Activated CD4-positive, alpha-beta memory T cell treated with anti-CD3 and anti-CD28 coated beads for 36 hours (primary cell): ENCODE measurements at regions not wholly inside any gene's neighbourhood (a gene's known extent, or its start where the extent isn't known, plus 50 kb on each side); places are given as distances from the start of the nearest gene placed in this dataset.
A peak's percentile ranks its signal among the peaks of the same experiment; 100 is the strongest.
"Not testable (repeated sequence)": the region's sequence is repeated elsewhere in the genome, so short reads cannot be mapped to it uniquely, and the experiment has no call there.

ENCODE experiments used
- CTCF ChIA-PET: fragments of 350-600 bp; sonication (Branson Sonifier 250); formaldehyde crosslinking; loops from one replicate; lab custom pipeline; 2021; ENCODE audit warnings: antibody characterized with exemption, inconsistent platforms; lab: Charles Lee
- POLR2A ChIA-PET: fragments of 350-600 bp; sonication (Branson Sonifier 250); formaldehyde crosslinking; loops from one replicate; lab custom pipeline; 2021; ENCODE audit warnings: antibody characterized with exemption; lab: Charles Lee
- DNase-seq: peaks from one replicate; pipeline ENCODE4 v3.0.0-alpha.2; 2020
- H3K27ac Mint-ChIP-seq: one replicate; pipeline ENCODE4 v1.8.0; 2021; ENCODE audit warnings: mixed read lengths
- H3K27me3 Mint-ChIP-seq: one replicate; pipeline ENCODE4 v1.8.0; 2021; ENCODE audit warnings: mixed read lengths
- H3K36me3 Mint-ChIP-seq: one replicate; pipeline ENCODE4 v1.8.0; 2021; ENCODE audit warnings: mixed read lengths
- H3K4me1 Mint-ChIP-seq: one replicate; pipeline ENCODE4 v1.8.0; 2021; ENCODE audit warnings: low read depth, mixed read lengths
- H3K4me3 Mint-ChIP-seq: one replicate; pipeline ENCODE4 v1.8.0; 2021; ENCODE audit warnings: mild to moderate bottlenecking, mixed read lengths
- H3K9me3 Mint-ChIP-seq: one replicate; pipeline ENCODE4 v1.8.0; 2021; ENCODE audit warnings: mixed read lengths
- intact Hi-C: fragments of 100-400 bp; cut with micrococcal nuclease; formaldehyde crosslinking; loops from one replicate; pipeline ENCODE4 v1.15.1; 2023

GRCh38 chrX:38961936-38962335 is 160.7 kb downstream of the MID1IP1 start:
- CTCF ChIA-PET = no interaction called here

GRCh38 chrX:38963244-38963643 is 162.0 kb downstream of the MID1IP1 start:
- H3K27ac Mint-ChIP-seq, DNase-seq, H3K4me3 Mint-ChIP-seq, H3K9me3 Mint-ChIP-seq, intact Hi-C loops, H3K27me3 Mint-ChIP-seq, H3K36me3 Mint-ChIP-seq, CTCF ChIA-PET, H3K4me1 Mint-ChIP-seq, POLR2A ChIA-PET: not testable (repeated sequence)

More at GRCh38 chrX:38961936-38962335, 160.7 kb downstream of the MID1IP1 start:
- no peak overlapping the region for H3K4me3 Mint-ChIP-seq
- no peaks in the 10 kb centered on the region for H3K4me1 Mint-ChIP-seq
- DNase-seq = no peak
- intact Hi-C loops = no loop called here
- no peak overlapping the region for H3K27ac Mint-ChIP-seq
- H3K9me3 Mint-ChIP-seq = peaks cover 8% of the 10 kb centered on the region
- POLR2A ChIA-PET = no interaction called here
- peaks cover 7% of the 10 kb centered on the region for H3K36me3 Mint-ChIP-seq
- no peaks in the 10 kb centered on the region for H3K27me3 Mint-ChIP-seq

GRCh38 chrX:38965888-38966287 is 164.6 kb downstream of the MID1IP1 start:
- CTCF ChIA-PET = no interaction called here
- H3K4me3 Mint-ChIP-seq = no peak overlapping the region
- POLR2A ChIA-PET = no interaction called here

GRCh38 chrX:38968344-38969216 is 167.3 kb downstream of the MID1IP1 start:
- peaks cover 4% of the 10 kb centered on the region for H3K36me3 Mint-ChIP-seq

More at GRCh38 chrX:38965888-38966287, 164.6 kb downstream of the MID1IP1 start:
- no peak for DNase-seq
- H3K27me3 Mint-ChIP-seq = no peaks in the 10 kb centered on the region
- H3K36me3 Mint-ChIP-seq = peaks cover 7% of the 10 kb centered on the region
- no peak overlapping the region for H3K27ac Mint-ChIP-seq
- peaks cover 8% of the 10 kb centered on the region for H3K9me3 Mint-ChIP-seq
- H3K4me1 Mint-ChIP-seq = no peaks in the 10 kb centered on the region
- intact Hi-C loops = no loop called here

GRCh38 chrX:38970074-38970473 is 168.8 kb downstream of the MID1IP1 start:
- no peak overlapping the region for H3K27ac Mint-ChIP-seq
- no peak overlapping the region for H3K4me3 Mint-ChIP-seq
- no peaks in the 10 kb centered on the region for H3K27me3 Mint-ChIP-seq
- ChIA-PET CTCF (no interaction called here), POLR2A (no interaction called here)
- DNase-seq = no peak
- H3K36me3 Mint-ChIP-seq = no peaks in the 10 kb centered on the region
- H3K4me1 Mint-ChIP-seq = no peaks in the 10 kb centered on the region
- intact Hi-C loops = no loop called here
- H3K9me3 Mint-ChIP-seq = no peaks in the 10 kb centered on the region

More at GRCh38 chrX:38968344-38969216, 167.3 kb downstream of the MID1IP1 start:
- no peak for DNase-seq
- H3K4me1 Mint-ChIP-seq = no peaks in the 10 kb centered on the region
- CTCF ChIA-PET = no interaction called here
- POLR2A ChIA-PET = no interaction called here
- peaks cover 3% of the 10 kb centered on the region for H3K9me3 Mint-ChIP-seq
- no peaks in the 10 kb centered on the region for H3K27me3 Mint-ChIP-seq
- H3K27ac Mint-ChIP-seq = no peak overlapping the region
- H3K4me3 Mint-ChIP-seq = no peak overlapping the region
- intact Hi-C loops = no loop called here

GRCh38 chrX:38970845-38971244 is 169.6 kb downstream of the MID1IP1 start:
- ChIA-PET CTCF (interaction anchor here (1.3 kb wide), 1 partner anchor 193 kb away, joined by 3 read pairs; no protein-coding TSS in a partner anchor), POLR2A (no interaction called here)
- Mint-ChIP-seq H3K36me3 (no peaks in the 10 kb centered on the region), H3K27me3 (no peaks in the 10 kb centered on the region), H3K4me3 (no peak overlapping the region), H3K9me3 (no peaks in the 10 kb centered on the region), H3K27ac (no peak overlapping the region), H3K4me1 (no peaks in the 10 kb centered on the region)
- intact Hi-C loops = no loop called here
- peak; percentile 48 for DNase-seq

- POLR2A ChIA-PET = no interaction called here
- CTCF ChIA-PET = interaction anchor here (0.6 kb wide), 1 partner anchor 11 kb away, joined by 3 read pairs; no protein-coding TSS in a partner anchor
These were observed 172.1 kb downstream of the MID1IP1 start for GRCh38 chrX:38973322-38973721.

GRCh38 chrX:38974542-38974941 is 173.3 kb downstream of the MID1IP1 start:
- POLR2A ChIA-PET = no interaction called here
- Mint-ChIP-seq H3K4me1 (no peaks in the 10 kb centered on the region), H3K36me3 (no peaks in the 10 kb centered on the region), H3K4me3 (no peak overlapping the region), H3K27ac (no peak overlapping the region), H3K9me3 (no peaks in the 10 kb centered on the region), H3K27me3 (no peaks in the 10 kb centered on the region)
- intact Hi-C loops = no loop called here
- CTCF ChIA-PET = no interaction called here
- DNase-seq = no peak

More at GRCh38 chrX:38973322-38973721, 172.1 kb downstream of the MID1IP1 start:
- no peak overlapping the region for H3K27ac Mint-ChIP-seq
- DNase-seq = no peak
- H3K4me1 Mint-ChIP-seq = no peaks in the 10 kb centered on the region
- H3K4me3 Mint-ChIP-seq = no peak overlapping the region
- intact Hi-C loops = no loop called here
- no peaks in the 10 kb centered on the region for H3K36me3 Mint-ChIP-seq
- H3K27me3 Mint-ChIP-seq = no peaks in the 10 kb centered on the region
- no peaks in the 10 kb centered on the region for H3K9me3 Mint-ChIP-seq

- intact Hi-C loops = no loop called here
- H3K36me3 Mint-ChIP-seq = no peaks in the 10 kb centered on the region
- H3K27ac Mint-ChIP-seq = no peak overlapping the region
- H3K27me3 Mint-ChIP-seq = no peaks in the 10 kb centered on the region
- CTCF ChIA-PET = no interaction called here
- no peaks in the 10 kb centered on the region for H3K9me3 Mint-ChIP-seq
- POLR2A ChIA-PET = no interaction called here
- H3K4me1 Mint-ChIP-seq = no peaks in the 10 kb centered on the region
- H3K4me3 Mint-ChIP-seq = no peak overlapping the region
- DNase-seq = no peak
These were observed 174.2 kb downstream of the MID1IP1 start for GRCh38 chrX:38975368-38975942.

- ChIA-PET CTCF (no interaction called here), POLR2A (no interaction called here)
- Mint-ChIP-seq H3K36me3 (no peaks in the 10 kb centered on the region), H3K27ac (no peak overlapping the region), H3K9me3 (no peaks in the 10 kb centered on the region), H3K4me1 (no peaks in the 10 kb centered on the region), H3K27me3 (no peaks in the 10 kb centered on the region), H3K4me3 (no peak overlapping the region)
- no peak for DNase-seq
- intact Hi-C loops = no loop called here
These were observed 181.1 kb downstream of the MID1IP1 start for GRCh38 chrX:38982370-38982769.

- no peaks in the 10 kb centered on the region for H3K9me3 Mint-ChIP-seq
- ChIA-PET CTCF (interaction anchor here (2.2 kb wide), 1 partner anchor 215 kb away, joined by 21 read pairs; no protein-coding TSS in a partner anchor), POLR2A (no interaction called here)
- no peaks in the 10 kb centered on the region for H3K4me1 Mint-ChIP-seq
- no peaks in the 10 kb centered on the region for H3K27me3 Mint-ChIP-seq
- no peak for DNase-seq
- H3K4me3 Mint-ChIP-seq = no peak overlapping the region
- intact Hi-C loops = no loop called here
- H3K27ac Mint-ChIP-seq = no peak overlapping the region
- H3K36me3 Mint-ChIP-seq = no peaks in the 10 kb centered on the region
These were observed 181.6 kb downstream of the MID1IP1 start for GRCh38 chrX:38982843-38983242.

- intact Hi-C loops = loop anchor here (1.0 kb wide), 3 partner anchors 185 to 231 kb away; no protein-coding TSS in a partner anchor
- no peaks in the 10 kb centered on the region for H3K36me3 Mint-ChIP-seq
- H3K27ac Mint-ChIP-seq = no peak overlapping the region
- CTCF ChIA-PET = interaction anchor here (1.6 to 2.4 kb wide), 2 partner anchors 13 to 218 kb away, joined by 5 to 17 read pairs; no protein-coding TSS in a partner anchor
- H3K4me3 Mint-ChIP-seq = no peak overlapping the region
- no peak for DNase-seq
- H3K27me3 Mint-ChIP-seq = no peaks in the 10 kb centered on the region
- no peaks in the 10 kb centered on the region for H3K9me3 Mint-ChIP-seq
- POLR2A ChIA-PET = no interaction called here
- H3K4me1 Mint-ChIP-seq = no peaks in the 10 kb centered on the region
These were observed 184.1 kb downstream of the MID1IP1 start for GRCh38 chrX:38985375-38985774.
